HEK293T (cell line): ENCODE measurements at regions not wholly inside any gene's neighbourhood (a gene's known extent, or its start where the extent isn't known, plus 50 kb on each side); places are given as distances from the start of the nearest gene placed in this dataset.

Experiments
- ARNT ChIP-seq: fragments of 450-650 bp; IDR thresholded peaks from 2 replicates; pipeline ENCODE4 v1.6.1; 2017; ENCODE audit warnings: mild to moderate bottlenecking
- BHLHE40 ChIP-seq: fragments of 450-650 bp; IDR thresholded peaks from 2 replicates; pipeline ENCODE4 v1.6.1; 2016; ENCODE audit warnings: mild to moderate bottlenecking, moderate library complexity, borderline replicate concordance
- CTBP1 ChIP-seq: fragments of 450-650 bp; IDR thresholded peaks from 2 replicates; pipeline ENCODE4 v1.6.1; 2016; ENCODE audit warnings: borderline replicate concordance
- ELF4 ChIP-seq: fragments of 450-650 bp; IDR thresholded peaks from 2 replicates; pipeline ENCODE4 v1.6.1; 2017; ENCODE audit warnings: antibody characterized with exemption
- FOXK2 ChIP-seq: fragments of 450-650 bp; IDR thresholded peaks from 2 replicates; pipeline ENCODE4 v1.6.1; 2016; ENCODE audit warnings: mild to moderate bottlenecking
- FOXM1 ChIP-seq: fragments of 450-650 bp; IDR thresholded peaks from 2 replicates; pipeline ENCODE4 v1.6.1; 2017; ENCODE audit warnings: mild to moderate bottlenecking, borderline replicate concordance
- HDGF ChIP-seq: fragments of 450-650 bp; IDR thresholded peaks from 2 replicates; pipeline ENCODE4 v1.6.1; 2017; ENCODE audit warnings: antibody characterized with exemption, borderline replicate concordance
- L3MBTL2 ChIP-seq: fragments of 450-650 bp; conservative IDR thresholded peaks from 2 replicates; pipeline ENCODE4 v1.6.1; 2016; ENCODE audit warnings: mild to moderate bottlenecking
- LEF1 ChIP-seq: fragments of 450-650 bp; IDR thresholded peaks from 2 replicates; pipeline ENCODE4 v1.6.1; 2017; ENCODE audit warnings: mild to moderate bottlenecking, borderline replicate concordance
- NFRKB ChIP-seq: fragments of 450-650 bp; IDR thresholded peaks from 2 replicates; pipeline ENCODE4 v1.6.1; 2016; ENCODE audit warnings: mild to moderate bottlenecking, moderate library complexity
- SP1 ChIP-seq: fragments of 450-650 bp; IDR thresholded peaks from 2 replicates; pipeline ENCODE4 v1.6.1; 2017
- SUZ12 ChIP-seq: fragments of 450-650 bp; IDR thresholded peaks from 2 replicates; pipeline ENCODE4 v1.6.1; 2016; ENCODE audit warnings: mild to moderate bottlenecking
- ZNF384 ChIP-seq: fragments of 450-650 bp; IDR thresholded peaks from 2 replicates; pipeline ENCODE4 v1.6.1; 2016

- TF ChIP-seq ZNF384 (no peak), NFRKB (no peak), BHLHE40 (no peak), ELF4 (no peak), FOXM1 (no peak), HDGF (no peak), SUZ12 (no peak), SP1 (no peak), LEF1 (no peak), ARNT (no peak), CTBP1 (no peak), FOXK2 (no peak), L3MBTL2 (no peak)
Measured at GRCh38 chr3:80331494-80332170, 563.8 kb upstream of the ROBO1 start.
